ENCODE measurements at regions not wholly inside any gene's neighbourhood (a gene's known extent, or its start where the extent isn't known, plus 50 kb on each side); places are given as distances from the start of the nearest gene placed in this dataset.

- TF ChIP-seq CTCF (IDR thresholded peaks at IDR 0.05 in 4 of 5, conservative IDR thresholded peaks at IDR 0.05 in 1 of 5) = no peak
- TF ChIP-seq POLR2A (IDR thresholded peaks at IDR 0.05) = no peak
These were observed 282.3 kb upstream of the CHRM2 start for GRCh38 chr7:136585954-136586670.

Data from gastrocnemius medialis (tissue), 4 donors.